NCI-H2196 treated with DMSO at 0.1 percent for 48 hours (cell line): ENCODE measurements at regions not wholly inside any gene's neighbourhood (a gene's known extent, or its start where the extent isn't known, plus 50 kb on each side); places are given as distances from the start of the nearest gene placed in this dataset.

Source experiments
- DNase-seq: peaks from one replicate; lab custom pipeline; 2025; ENCODE audit not compliant: unreplicated experiment; lab: John Stamatoyannopoulos, UW

GRCh38 chr11:15650105-15650938 is 535.6 kb downstream of the INSC start:
- DNase-seq, result peak; percentile 79

- no peak for DNase-seq
These were observed 536.3 kb downstream of the INSC start for GRCh38 chr11:15651033-15651432.

GRCh38 chr11:15651816-15652215 is 537.1 kb downstream of the INSC start:
- DNase-seq, result no peak

- DNase-seq, result no peak
These were observed 538.5 kb downstream of the INSC start for GRCh38 chr11:15653191-15653710.

GRCh38 chr11:15654451-15654850 is 539.7 kb downstream of the INSC start:
- no peak for DNase-seq

GRCh38 chr11:15655552-15655951 is 540.8 kb downstream of the INSC start:
- DNase-seq, result no peak

GRCh38 chr11:15657264-15657663 is 542.5 kb downstream of the INSC start:
- DNase-seq, result no peak

- no peak for DNase-seq
These were observed 545.8 kb downstream of the INSC start for GRCh38 chr11:15660496-15660895.

GRCh38 chr11:15662285-15662684 is 547.6 kb downstream of the INSC start:
- DNase-seq, result no peak

- peak; percentile 27 for DNase-seq
These were observed 549.1 kb downstream of the INSC start for GRCh38 chr11:15663777-15664218.

GRCh38 chr11:15665368-15665871 is 550.7 kb downstream of the INSC start:
- DNase-seq, result no peak

GRCh38 chr11:15667127-15667725 is 552.5 kb downstream of the INSC start:
- no peak for DNase-seq

- DNase-seq, result no peak
These were observed 554.0 kb downstream of the INSC start for GRCh38 chr11:15668718-15669117.

GRCh38 chr11:15670520-15671070 is 555.9 kb downstream of the INSC start:
- DNase-seq, result no peak

- no peak for DNase-seq
These were observed 556.5 kb downstream of the INSC start for GRCh38 chr11:15671216-15671615.

- DNase-seq, result no peak
These were observed 558.1 kb downstream of the INSC start for GRCh38 chr11:15672825-15673224.

- peak; percentile 33 for DNase-seq
These were observed 558.7 kb downstream of the INSC start for GRCh38 chr11:15673408-15673831.

- DNase-seq, result no peak
These were observed 560.0 kb downstream of the INSC start for GRCh38 chr11:15674756-15675155.

GRCh38 chr11:15675683-15676082 is 561.0 kb downstream of the INSC start:
- DNase-seq, result no peak

GRCh38 chr11:15677181-15677580 is 562.5 kb downstream of the INSC start:
- DNase-seq, result no peak

- DNase-seq, result no peak
These were observed 568.8 kb downstream of the INSC start for GRCh38 chr11:15683528-15683927.

GRCh38 chr11:15685306-15685705 is 570.6 kb downstream of the INSC start:
- no peak for DNase-seq
